Right lobe of liver (tissue), 4 donors: ENCODE measurements at regions not wholly inside any gene's neighbourhood (a gene's known extent, or its start where the extent isn't known, plus 50 kb on each side); places are given as distances from the start of the nearest gene placed in this dataset.

Source experiments
- CTCF ChIP-seq, 4 donors: fragments of 200-600 bp in 3 of 4; fragments of 450-650 bp in 1 of 4; IDR thresholded peaks; one replicate each; pipeline versions ENCODE4 v1.5.1 to v1.8.0; 2016 to 2022; ENCODE audit warnings: antibody characterized with exemption in 4 of 4, mild to moderate bottlenecking in 2 of 4
- POLR2A ChIP-seq: fragments of 450-650 bp; IDR thresholded peaks from one replicate; pipeline ENCODE4 v1.6.1; 2017; ENCODE audit warnings: antibody characterized with exemption, mild to moderate bottlenecking
- donor health status: DM: no; HTN: no; CAD: no.
- donor health status: DM: no; HTN: no; CAD: no.
- donor health status: DM: no; HTN: yes; CAD: no.

- TF ChIP-seq CTCF (IDR thresholded peaks at IDR 0.05): no peak
- no peak for TF ChIP-seq POLR2A
Measured at GRCh38 chr3:69462022-69462825, 76.3 kb upstream of the FRMD4B start.
